Inferior parietal cortex (tissue), 1 donor: ENCODE measurements at regions not wholly inside any gene's neighbourhood (a gene's known extent, or its start where the extent isn't known, plus 50 kb on each side); places are given as distances from the start of the nearest gene placed in this dataset.

Experiments
- DNase-seq: peaks from one replicate; pipeline ENCODE4 v3.0.0-alpha.2; 2016; ENCODE audit errors: extremely low spot score

GRCh38 chr5:7955476-7955875 lies 86.5 kb downstream of the MTRR start:
- no peak for DNase-seq

GRCh38 chr5:7957329-7957728 lies 88.4 kb downstream of the MTRR start:
- no peak for DNase-seq

- no peak for DNase-seq
Observed at GRCh38 chr5:7960142-7960541, 91.2 kb downstream of the MTRR start.

- DNase-seq, result no peak
Observed at GRCh38 chr5:7961540-7961939, 92.6 kb downstream of the MTRR start.

GRCh38 chr5:7970816-7971215 lies 101.9 kb downstream of the MTRR start:
- no peak for DNase-seq

GRCh38 chr5:7976411-7977190 lies 107.7 kb downstream of the MTRR start:
- DNase-seq, result no peak

- DNase-seq, result peak; percentile 5
Observed at GRCh38 chr5:7978114-7978513, 109.2 kb downstream of the MTRR start.

GRCh38 chr5:7978991-7979390 lies 110.0 kb downstream of the MTRR start:
- DNase-seq, result no peak

GRCh38 chr5:7980881-7981280 lies 111.9 kb downstream of the MTRR start:
- DNase-seq, result no peak

- no peak for DNase-seq
Observed at GRCh38 chr5:7983433-7983832, 114.5 kb downstream of the MTRR start.

- DNase-seq, result no peak
Observed at GRCh38 chr5:7991125-7991821, 122.3 kb downstream of the MTRR start.

- no peak for DNase-seq
Observed at GRCh38 chr5:7995688-7996294, 126.8 kb downstream of the MTRR start.

GRCh38 chr5:8005416-8005815 lies 136.5 kb downstream of the MTRR start:
- no peak for DNase-seq

GRCh38 chr5:8012131-8012977 lies 143.4 kb downstream of the MTRR start:
- no peak for DNase-seq

GRCh38 chr5:8013948-8014710 lies 145.2 kb downstream of the MTRR start:
- no peak for DNase-seq

- no peak for DNase-seq
Observed at GRCh38 chr5:8019719-8020218, 150.8 kb downstream of the MTRR start.

- DNase-seq, result no peak
Observed at GRCh38 chr5:8020861-8021514, 152.0 kb downstream of the MTRR start.

GRCh38 chr5:8028243-8028642 lies 159.3 kb downstream of the MTRR start:
- no peak for DNase-seq

GRCh38 chr5:8033261-8033660 lies 164.3 kb downstream of the MTRR start:
- DNase-seq, result no peak

- DNase-seq, result no peak
Observed at GRCh38 chr5:8034852-8035251, 165.9 kb downstream of the MTRR start.

- DNase-seq, result no peak
Observed at GRCh38 chr5:8048920-8049319, 180.0 kb downstream of the MTRR start.
